Neural cell (in vitro differentiated cells): ENCODE measurements at regions not wholly inside any gene's neighbourhood (a gene's known extent, or its start where the extent isn't known, plus 50 kb on each side); places are given as distances from the start of the nearest gene placed in this dataset.

ENCODE experiments used
- EP300 ChIP-seq: fragments of 450-650 bp; conservative IDR thresholded peaks from 2 replicates; pipeline ENCODE4 v1.6.1; 2014; ENCODE audit warnings: antibody characterized with exemption, mild to moderate bottlenecking, moderate library complexity; ENCODE audit not compliant: poor library complexity, severe bottlenecking
- EZH2 ChIP-seq: fragments of 200-600, 300-800 bp; shearing (Covaris generic), sonication (generic); IDR thresholded peaks from 2 replicates; pipeline ENCODE4 v1.6.1; 2014; ENCODE audit warnings: antibody characterized with exemption, low read length, borderline replicate concordance, mild to moderate bottlenecking; ENCODE audit not compliant: insufficient read depth, poor library complexity, severe bottlenecking
- MXI1 ChIP-seq: fragments of 450-650 bp; conservative IDR thresholded peaks from 2 replicates; pipeline ENCODE4 v1.6.1; 2014; ENCODE audit warnings: antibody characterized with exemption, mild to moderate bottlenecking; ENCODE audit not compliant: poor library complexity, severe bottlenecking
- POLR2AphosphoS5 ChIP-seq: IDR thresholded peaks from 2 replicates; pipeline ENCODE4 v1.6.1; 2012
- RAD21 ChIP-seq: fragments of 450-650 bp; conservative IDR thresholded peaks from 2 replicates; pipeline ENCODE4 v1.6.1; 2014; ENCODE audit warnings: antibody characterized with exemption, mild to moderate bottlenecking, moderate library complexity
- SMC3 ChIP-seq: fragments of 450-650 bp; conservative IDR thresholded peaks from 2 replicates; pipeline ENCODE4 v1.6.1; 2014; ENCODE audit warnings: antibody characterized with exemption, mild to moderate bottlenecking, moderate library complexity; ENCODE audit not compliant: poor library complexity
- TAF1 ChIP-seq: IDR thresholded peaks from 2 replicates; pipeline ENCODE4 v1.6.1; 2012; ENCODE audit warnings: low read depth
- TF ChIP-seq, protein P1 (sequence below): fragments of 450-650 bp; IDR thresholded peaks from 2 replicates; pipeline ENCODE4 v1.5.1; 2014; ENCODE audit warnings: antibody characterized with exemption, mild to moderate bottlenecking, moderate library complexity; ENCODE audit not compliant: poor library complexity, severe bottlenecking
- TF ChIP-seq, protein P2 (sequence below): IDR thresholded peaks from 2 replicates; pipeline ENCODE4 v1.6.1; 2012; ENCODE audit warnings: borderline replicate concordance

DNA sequence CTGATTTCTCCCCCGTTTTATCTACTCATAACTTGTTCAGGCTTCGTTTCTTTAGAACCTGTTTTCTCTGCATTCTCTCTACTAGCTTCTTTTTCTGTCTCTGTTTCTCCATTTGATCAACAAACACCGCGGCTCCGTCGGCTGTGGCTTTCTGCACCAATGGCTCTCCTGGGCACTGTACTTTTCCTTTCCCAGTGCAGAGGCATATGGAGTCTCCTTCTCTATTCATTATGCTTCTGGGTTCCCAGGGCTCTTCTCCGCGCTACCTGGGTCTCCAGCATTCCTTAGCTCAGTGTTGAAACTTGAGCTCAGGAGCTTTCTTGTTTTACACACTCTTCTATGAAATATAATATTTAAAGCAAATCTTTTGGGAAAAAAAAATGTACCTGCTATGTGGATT is 196.6 kb upstream of the SOX11 start:
- TF ChIP-seq, protein P1, sequence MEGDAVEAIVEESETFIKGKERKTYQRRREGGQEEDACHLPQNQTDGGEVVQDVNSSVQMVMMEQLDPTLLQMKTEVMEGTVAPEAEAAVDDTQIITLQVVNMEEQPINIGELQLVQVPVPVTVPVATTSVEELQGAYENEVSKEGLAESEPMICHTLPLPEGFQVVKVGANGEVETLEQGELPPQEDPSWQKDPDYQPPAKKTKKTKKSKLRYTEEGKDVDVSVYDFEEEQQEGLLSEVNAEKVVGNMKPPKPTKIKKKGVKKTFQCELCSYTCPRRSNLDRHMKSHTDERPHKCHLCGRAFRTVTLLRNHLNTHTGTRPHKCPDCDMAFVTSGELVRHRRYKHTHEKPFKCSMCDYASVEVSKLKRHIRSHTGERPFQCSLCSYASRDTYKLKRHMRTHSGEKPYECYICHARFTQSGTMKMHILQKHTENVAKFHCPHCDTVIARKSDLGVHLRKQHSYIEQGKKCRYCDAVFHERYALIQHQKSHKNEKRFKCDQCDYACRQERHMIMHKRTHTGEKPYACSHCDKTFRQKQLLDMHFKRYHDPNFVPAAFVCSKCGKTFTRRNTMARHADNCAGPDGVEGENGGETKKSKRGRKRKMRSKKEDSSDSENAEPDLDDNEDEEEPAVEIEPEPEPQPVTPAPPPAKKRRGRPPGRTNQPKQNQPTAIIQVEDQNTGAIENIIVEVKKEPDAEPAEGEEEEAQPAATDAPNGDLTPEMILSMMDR = no peak
- no peak for TF ChIP-seq EP300
- no peak for TF ChIP-seq TAF1
- TF ChIP-seq POLR2AphosphoS5 = no peak
- TF ChIP-seq RAD21 = no peak
- no peak for TF ChIP-seq EZH2
- TF ChIP-seq, protein P2, sequence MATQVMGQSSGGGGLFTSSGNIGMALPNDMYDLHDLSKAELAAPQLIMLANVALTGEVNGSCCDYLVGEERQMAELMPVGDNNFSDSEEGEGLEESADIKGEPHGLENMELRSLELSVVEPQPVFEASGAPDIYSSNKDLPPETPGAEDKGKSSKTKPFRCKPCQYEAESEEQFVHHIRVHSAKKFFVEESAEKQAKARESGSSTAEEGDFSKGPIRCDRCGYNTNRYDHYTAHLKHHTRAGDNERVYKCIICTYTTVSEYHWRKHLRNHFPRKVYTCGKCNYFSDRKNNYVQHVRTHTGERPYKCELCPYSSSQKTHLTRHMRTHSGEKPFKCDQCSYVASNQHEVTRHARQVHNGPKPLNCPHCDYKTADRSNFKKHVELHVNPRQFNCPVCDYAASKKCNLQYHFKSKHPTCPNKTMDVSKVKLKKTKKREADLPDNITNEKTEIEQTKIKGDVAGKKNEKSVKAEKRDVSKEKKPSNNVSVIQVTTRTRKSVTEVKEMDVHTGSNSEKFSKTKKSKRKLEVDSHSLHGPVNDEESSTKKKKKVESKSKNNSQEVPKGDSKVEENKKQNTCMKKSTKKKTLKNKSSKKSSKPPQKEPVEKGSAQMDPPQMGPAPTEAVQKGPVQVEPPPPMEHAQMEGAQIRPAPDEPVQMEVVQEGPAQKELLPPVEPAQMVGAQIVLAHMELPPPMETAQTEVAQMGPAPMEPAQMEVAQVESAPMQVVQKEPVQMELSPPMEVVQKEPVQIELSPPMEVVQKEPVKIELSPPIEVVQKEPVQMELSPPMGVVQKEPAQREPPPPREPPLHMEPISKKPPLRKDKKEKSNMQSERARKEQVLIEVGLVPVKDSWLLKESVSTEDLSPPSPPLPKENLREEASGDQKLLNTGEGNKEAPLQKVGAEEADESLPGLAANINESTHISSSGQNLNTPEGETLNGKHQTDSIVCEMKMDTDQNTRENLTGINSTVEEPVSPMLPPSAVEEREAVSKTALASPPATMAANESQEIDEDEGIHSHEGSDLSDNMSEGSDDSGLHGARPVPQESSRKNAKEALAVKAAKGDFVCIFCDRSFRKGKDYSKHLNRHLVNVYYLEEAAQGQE = no peak
- no peak for TF ChIP-seq SMC3
- no peak for TF ChIP-seq MXI1
